22Rv1 (cell line): ENCODE measurements at regions not wholly inside any gene's neighbourhood (a gene's known extent, or its start where the extent isn't known, plus 50 kb on each side); places are given as distances from the start of the nearest gene placed in this dataset.

Experiments used
- ZFX ChIP-seq: fragments of 450-650 bp; IDR thresholded peaks from 2 replicates; pipeline ENCODE4 v1.6.1; 2017; ENCODE audit warnings: antibody characterized with exemption, borderline replicate concordance
- TF ChIP-seq, protein P1 (sequence below): fragments of 450-650 bp; IDR thresholded peaks from 2 replicates; pipeline ENCODE4 v1.5.1; 2017; ENCODE audit warnings: mild to moderate bottlenecking

DNA sequence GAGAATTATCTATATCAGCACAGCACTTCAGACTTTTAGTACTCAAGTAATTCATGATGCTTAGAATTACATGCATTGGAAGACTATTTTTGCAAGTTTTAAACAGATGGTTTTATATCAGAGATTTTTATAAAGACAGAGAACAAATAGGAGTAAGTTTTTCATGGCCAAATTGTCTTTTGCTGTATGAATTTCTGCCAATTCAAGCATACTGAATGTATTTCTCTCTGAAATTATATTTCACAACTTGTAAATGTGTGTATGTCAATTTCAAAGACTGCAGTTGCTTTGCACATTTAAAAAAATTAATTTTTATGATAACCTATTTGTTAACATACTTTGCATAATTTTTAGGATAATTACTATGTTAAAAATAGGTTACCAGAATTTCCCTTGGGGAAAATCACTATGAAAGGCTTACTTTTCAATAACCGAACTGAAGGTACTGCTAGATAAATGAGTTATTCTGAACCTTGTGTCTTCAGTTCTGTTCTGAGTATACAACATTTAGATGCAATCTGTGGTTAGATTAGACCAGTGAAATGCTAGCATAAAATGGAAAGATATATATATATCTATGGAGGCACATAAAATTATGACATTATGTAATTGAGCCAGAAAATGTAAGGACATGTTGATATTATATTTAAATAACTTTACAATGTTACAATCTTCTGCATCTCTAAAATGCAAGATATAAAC, 1344.2 kb upstream of the PABPC4L start:
- TF ChIP-seq, protein P1, sequence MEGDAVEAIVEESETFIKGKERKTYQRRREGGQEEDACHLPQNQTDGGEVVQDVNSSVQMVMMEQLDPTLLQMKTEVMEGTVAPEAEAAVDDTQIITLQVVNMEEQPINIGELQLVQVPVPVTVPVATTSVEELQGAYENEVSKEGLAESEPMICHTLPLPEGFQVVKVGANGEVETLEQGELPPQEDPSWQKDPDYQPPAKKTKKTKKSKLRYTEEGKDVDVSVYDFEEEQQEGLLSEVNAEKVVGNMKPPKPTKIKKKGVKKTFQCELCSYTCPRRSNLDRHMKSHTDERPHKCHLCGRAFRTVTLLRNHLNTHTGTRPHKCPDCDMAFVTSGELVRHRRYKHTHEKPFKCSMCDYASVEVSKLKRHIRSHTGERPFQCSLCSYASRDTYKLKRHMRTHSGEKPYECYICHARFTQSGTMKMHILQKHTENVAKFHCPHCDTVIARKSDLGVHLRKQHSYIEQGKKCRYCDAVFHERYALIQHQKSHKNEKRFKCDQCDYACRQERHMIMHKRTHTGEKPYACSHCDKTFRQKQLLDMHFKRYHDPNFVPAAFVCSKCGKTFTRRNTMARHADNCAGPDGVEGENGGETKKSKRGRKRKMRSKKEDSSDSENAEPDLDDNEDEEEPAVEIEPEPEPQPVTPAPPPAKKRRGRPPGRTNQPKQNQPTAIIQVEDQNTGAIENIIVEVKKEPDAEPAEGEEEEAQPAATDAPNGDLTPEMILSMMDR: no peak
- no peak for TF ChIP-seq ZFX
